Neural cell (in vitro differentiated cells): ENCODE measurements at regions not wholly inside any gene's neighbourhood (a gene's known extent, or its start where the extent isn't known, plus 50 kb on each side); places are given as distances from the start of the nearest gene placed in this dataset.

ENCODE experiments used
- H2AFZ ChIP-seq: fragments of 200-600, 300-800 bp; sonication (generic), shearing (Covaris generic); 2 replicates; pipeline ENCODE4 v1.6.0; 2014; ENCODE audit warnings: low read depth, mild to moderate bottlenecking, antibody characterized with exemption, low read length, moderate library complexity
- H3F3A ChIP-seq: fragments of 200-600 bp; shearing (Covaris generic); 2 replicates; pipeline ENCODE4 v1.6.1; 2016; ENCODE audit warnings: mild to moderate bottlenecking, moderate library complexity, mixed read lengths, antibody characterized with exemption, low read length; ENCODE audit not compliant: insufficient read depth, poor library complexity, severe bottlenecking
- H3K27ac ChIP-seq: fragments of 200-600, 300-800 bp; sonication (generic), shearing (Covaris generic); 2 replicates; pipeline ENCODE4 v1.5.1; 2014; ENCODE audit warnings: mild to moderate bottlenecking, low read length, moderate library complexity
- H3K27me3 ChIP-seq: fragments of 300-800, 200-600 bp; sonication (generic), shearing (Covaris generic); 2 replicates; pipeline ENCODE4 v1.6.0; 2014; ENCODE audit warnings: mild to moderate bottlenecking, low read depth, low read length, moderate library complexity; ENCODE audit not compliant: insufficient read depth
- H3K36me3 ChIP-seq: fragments of 300-800, 200-600 bp; sonication (generic), shearing (Covaris generic); 2 replicates; pipeline ENCODE4 v1.5.1; 2014; ENCODE audit warnings: mild to moderate bottlenecking, antibody characterized with exemption, low read length, moderate library complexity; ENCODE audit not compliant: insufficient read depth
- H3K4me2 ChIP-seq: fragments of 300-800, 200-600 bp; sonication (generic), shearing (Covaris generic); 2 replicates; pipeline ENCODE4 v1.6.0; 2014; ENCODE audit warnings: mild to moderate bottlenecking, low read length
- H3K4me3 ChIP-seq: fragments of 300-800, 200-600 bp; sonication (generic), shearing (Covaris generic); 2 replicates; pipeline ENCODE4 v1.5.1; 2014; ENCODE audit warnings: mild to moderate bottlenecking, low read length, moderate library complexity
- H3K79me2 ChIP-seq: fragments of 200-600 bp; shearing (Covaris generic); replicated peaks from 2 replicates; pipeline ENCODE4 v1.6.0; 2014; ENCODE audit warnings: mild to moderate bottlenecking, low read length, moderate library complexity; ENCODE audit not compliant: insufficient read depth
- H3K9ac ChIP-seq: fragments of 300-800, 200-600 bp; sonication (generic), shearing (Covaris generic); 2 replicates; pipeline ENCODE4 v1.6.1; 2016; ENCODE audit warnings: mild to moderate bottlenecking, low read length, mixed read lengths
- H3K9me2 ChIP-seq: fragments of 200-600 bp; shearing (Covaris generic); 2 replicates; pipeline ENCODE4 v1.6.1; 2016; ENCODE audit warnings: mild to moderate bottlenecking, low read length, mixed read lengths; ENCODE audit not compliant: insufficient read depth
- H3K9me3 ChIP-seq: fragments of 200-600, 300-800 bp; sonication (generic), shearing (Covaris generic); 2 replicates; pipeline ENCODE4 v1.6.1; 2016; ENCODE audit warnings: mild to moderate bottlenecking, mixed run types, low read length, moderate library complexity, mixed read lengths
- H4K20me1 ChIP-seq: fragments of 200-600 bp; shearing (Covaris generic); 2 replicates; pipeline ENCODE4 v1.6.1; 2016; ENCODE audit warnings: mild to moderate bottlenecking, mixed run types; ENCODE audit not compliant: insufficient read depth
- EP300 ChIP-seq: fragments of 450-650 bp; conservative IDR thresholded peaks from 2 replicates; pipeline ENCODE4 v1.6.1; 2014; ENCODE audit warnings: antibody characterized with exemption, mild to moderate bottlenecking, moderate library complexity; ENCODE audit not compliant: poor library complexity, severe bottlenecking
- EZH2 ChIP-seq: fragments of 200-600, 300-800 bp; shearing (Covaris generic), sonication (generic); IDR thresholded peaks from 2 replicates; pipeline ENCODE4 v1.6.1; 2014; ENCODE audit warnings: antibody characterized with exemption, low read length, borderline replicate concordance, mild to moderate bottlenecking; ENCODE audit not compliant: insufficient read depth, poor library complexity, severe bottlenecking
- MXI1 ChIP-seq: fragments of 450-650 bp; conservative IDR thresholded peaks from 2 replicates; pipeline ENCODE4 v1.6.1; 2014; ENCODE audit warnings: antibody characterized with exemption, mild to moderate bottlenecking; ENCODE audit not compliant: poor library complexity, severe bottlenecking
- POLR2AphosphoS5 ChIP-seq: IDR thresholded peaks from 2 replicates; pipeline ENCODE4 v1.6.1; 2012
- RAD21 ChIP-seq: fragments of 450-650 bp; conservative IDR thresholded peaks from 2 replicates; pipeline ENCODE4 v1.6.1; 2014; ENCODE audit warnings: antibody characterized with exemption, mild to moderate bottlenecking, moderate library complexity
- SMC3 ChIP-seq: fragments of 450-650 bp; conservative IDR thresholded peaks from 2 replicates; pipeline ENCODE4 v1.6.1; 2014; ENCODE audit warnings: antibody characterized with exemption, mild to moderate bottlenecking, moderate library complexity; ENCODE audit not compliant: poor library complexity
- TAF1 ChIP-seq: IDR thresholded peaks from 2 replicates; pipeline ENCODE4 v1.6.1; 2012; ENCODE audit warnings: low read depth
- TF ChIP-seq, protein P1 (sequence below): IDR thresholded peaks from 2 replicates; pipeline ENCODE4 v1.6.1; 2012; ENCODE audit warnings: borderline replicate concordance
- TF ChIP-seq, protein P2 (sequence below): fragments of 450-650 bp; IDR thresholded peaks from 2 replicates; pipeline ENCODE4 v1.5.1; 2014; ENCODE audit warnings: antibody characterized with exemption, mild to moderate bottlenecking, moderate library complexity; ENCODE audit not compliant: poor library complexity, severe bottlenecking

DNA sequence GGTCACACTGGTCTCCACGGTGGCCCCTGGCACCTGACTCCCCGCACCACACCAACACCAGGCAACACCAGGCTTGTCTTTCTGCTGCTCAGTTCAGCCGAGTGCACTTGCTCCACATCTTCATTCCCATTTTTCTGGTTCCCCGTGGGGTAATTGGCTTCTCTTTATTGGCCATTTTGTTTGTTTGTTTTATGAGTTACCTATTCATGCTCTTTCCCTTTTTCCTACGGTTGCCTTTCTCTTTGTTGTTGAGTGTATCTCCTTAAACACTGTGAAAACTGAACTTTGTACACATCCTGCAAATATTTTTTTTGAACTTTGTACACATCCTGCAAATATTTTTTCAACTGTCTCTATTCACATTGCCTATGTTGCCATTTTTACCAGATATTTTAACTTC lies 834.0 kb downstream of the BRD1 start:
- Histone ChIP-seq H3K79me2 (no peaks in the 10 kb centered on the region), H3K27me3 (no peaks in the 10 kb centered on the region), H4K20me1 (no peaks in the 10 kb centered on the region), H3F3A (no peaks in the 10 kb centered on the region), H3K9ac (no peak overlapping the region), H3K9me3 (no peaks in the 10 kb centered on the region), H3K9me2 (no peaks in the 10 kb centered on the region), H3K36me3 (no peaks in the 10 kb centered on the region), H3K4me2 (no peak overlapping the region), H3K4me3 (no peak overlapping the region), H3K27ac (no peak overlapping the region), H2AFZ (no peak overlapping the region)
- no peak for TF ChIP-seq SMC3
- no peak for TF ChIP-seq RAD21
- TF ChIP-seq TAF1 = no peak
- no peak for TF ChIP-seq MXI1
- TF ChIP-seq, protein P1, sequence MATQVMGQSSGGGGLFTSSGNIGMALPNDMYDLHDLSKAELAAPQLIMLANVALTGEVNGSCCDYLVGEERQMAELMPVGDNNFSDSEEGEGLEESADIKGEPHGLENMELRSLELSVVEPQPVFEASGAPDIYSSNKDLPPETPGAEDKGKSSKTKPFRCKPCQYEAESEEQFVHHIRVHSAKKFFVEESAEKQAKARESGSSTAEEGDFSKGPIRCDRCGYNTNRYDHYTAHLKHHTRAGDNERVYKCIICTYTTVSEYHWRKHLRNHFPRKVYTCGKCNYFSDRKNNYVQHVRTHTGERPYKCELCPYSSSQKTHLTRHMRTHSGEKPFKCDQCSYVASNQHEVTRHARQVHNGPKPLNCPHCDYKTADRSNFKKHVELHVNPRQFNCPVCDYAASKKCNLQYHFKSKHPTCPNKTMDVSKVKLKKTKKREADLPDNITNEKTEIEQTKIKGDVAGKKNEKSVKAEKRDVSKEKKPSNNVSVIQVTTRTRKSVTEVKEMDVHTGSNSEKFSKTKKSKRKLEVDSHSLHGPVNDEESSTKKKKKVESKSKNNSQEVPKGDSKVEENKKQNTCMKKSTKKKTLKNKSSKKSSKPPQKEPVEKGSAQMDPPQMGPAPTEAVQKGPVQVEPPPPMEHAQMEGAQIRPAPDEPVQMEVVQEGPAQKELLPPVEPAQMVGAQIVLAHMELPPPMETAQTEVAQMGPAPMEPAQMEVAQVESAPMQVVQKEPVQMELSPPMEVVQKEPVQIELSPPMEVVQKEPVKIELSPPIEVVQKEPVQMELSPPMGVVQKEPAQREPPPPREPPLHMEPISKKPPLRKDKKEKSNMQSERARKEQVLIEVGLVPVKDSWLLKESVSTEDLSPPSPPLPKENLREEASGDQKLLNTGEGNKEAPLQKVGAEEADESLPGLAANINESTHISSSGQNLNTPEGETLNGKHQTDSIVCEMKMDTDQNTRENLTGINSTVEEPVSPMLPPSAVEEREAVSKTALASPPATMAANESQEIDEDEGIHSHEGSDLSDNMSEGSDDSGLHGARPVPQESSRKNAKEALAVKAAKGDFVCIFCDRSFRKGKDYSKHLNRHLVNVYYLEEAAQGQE = no peak
- TF ChIP-seq EP300 = no peak
- no peak for TF ChIP-seq EZH2
- TF ChIP-seq, protein P2, sequence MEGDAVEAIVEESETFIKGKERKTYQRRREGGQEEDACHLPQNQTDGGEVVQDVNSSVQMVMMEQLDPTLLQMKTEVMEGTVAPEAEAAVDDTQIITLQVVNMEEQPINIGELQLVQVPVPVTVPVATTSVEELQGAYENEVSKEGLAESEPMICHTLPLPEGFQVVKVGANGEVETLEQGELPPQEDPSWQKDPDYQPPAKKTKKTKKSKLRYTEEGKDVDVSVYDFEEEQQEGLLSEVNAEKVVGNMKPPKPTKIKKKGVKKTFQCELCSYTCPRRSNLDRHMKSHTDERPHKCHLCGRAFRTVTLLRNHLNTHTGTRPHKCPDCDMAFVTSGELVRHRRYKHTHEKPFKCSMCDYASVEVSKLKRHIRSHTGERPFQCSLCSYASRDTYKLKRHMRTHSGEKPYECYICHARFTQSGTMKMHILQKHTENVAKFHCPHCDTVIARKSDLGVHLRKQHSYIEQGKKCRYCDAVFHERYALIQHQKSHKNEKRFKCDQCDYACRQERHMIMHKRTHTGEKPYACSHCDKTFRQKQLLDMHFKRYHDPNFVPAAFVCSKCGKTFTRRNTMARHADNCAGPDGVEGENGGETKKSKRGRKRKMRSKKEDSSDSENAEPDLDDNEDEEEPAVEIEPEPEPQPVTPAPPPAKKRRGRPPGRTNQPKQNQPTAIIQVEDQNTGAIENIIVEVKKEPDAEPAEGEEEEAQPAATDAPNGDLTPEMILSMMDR = no peak
- TF ChIP-seq POLR2AphosphoS5 = no peak

DNA sequence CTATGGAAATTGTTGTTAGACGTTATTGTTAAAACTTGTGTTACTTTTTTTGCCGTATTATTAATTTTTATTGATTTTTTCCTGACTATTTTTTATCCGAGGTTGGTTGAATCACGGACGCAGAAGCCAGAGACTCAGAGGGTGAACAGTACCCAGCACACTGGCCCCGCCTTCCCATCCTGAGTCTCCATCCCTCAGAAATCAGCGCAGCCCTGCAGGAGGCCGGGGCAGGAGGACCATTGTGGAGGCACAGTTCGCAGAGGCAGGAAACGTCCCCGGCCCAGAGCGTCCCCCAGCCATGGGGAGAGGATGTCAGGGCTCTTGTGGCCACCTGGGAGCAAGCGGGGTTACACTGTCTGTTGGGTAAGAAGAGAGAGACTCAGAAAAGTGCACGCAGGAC lies 843.0 kb downstream of the BRD1 start:
- no peak overlapping the region for H3K9ac ChIP-seq
- H3K9me3 ChIP-seq = no peaks in the 10 kb centered on the region
- no peaks in the 10 kb centered on the region for H3K36me3 ChIP-seq
- H3K4me3 ChIP-seq = no peak overlapping the region
- no peaks in the 10 kb centered on the region for H3K27me3 ChIP-seq
- H3F3A ChIP-seq = no peaks in the 10 kb centered on the region
- no peaks in the 10 kb centered on the region for H3K9me2 ChIP-seq
- H2AFZ ChIP-seq = no peak overlapping the region
- H3K4me2 ChIP-seq = no peak overlapping the region
- TF ChIP-seq, protein P1 = no peak
- TF ChIP-seq, protein P2 = no peak
- no peaks in the 10 kb centered on the region for H4K20me1 ChIP-seq
- H3K27ac ChIP-seq = no peak overlapping the region
- H3K79me2 ChIP-seq = no peaks in the 10 kb centered on the region
